GM19023 (cell line): ENCODE measurements at regions not wholly inside any gene's neighbourhood (a gene's known extent, or its start where the extent isn't known, plus 50 kb on each side); places are given as distances from the start of the nearest gene placed in this dataset.

Source experiments
- ATAC-seq: cut with Tn5 transposase; IDR thresholded peaks from one replicate; pipeline ENCODE4 v1.9.1; 2021; ENCODE audit warnings: mild to moderate bottlenecking, moderate library complexity; ENCODE audit not compliant: unreplicated experiment

- ATAC-seq: no peak
Measured at GRCh38 chr11:116644201-116644940, 128.4 kb downstream of the BUD13 start.

DNA sequence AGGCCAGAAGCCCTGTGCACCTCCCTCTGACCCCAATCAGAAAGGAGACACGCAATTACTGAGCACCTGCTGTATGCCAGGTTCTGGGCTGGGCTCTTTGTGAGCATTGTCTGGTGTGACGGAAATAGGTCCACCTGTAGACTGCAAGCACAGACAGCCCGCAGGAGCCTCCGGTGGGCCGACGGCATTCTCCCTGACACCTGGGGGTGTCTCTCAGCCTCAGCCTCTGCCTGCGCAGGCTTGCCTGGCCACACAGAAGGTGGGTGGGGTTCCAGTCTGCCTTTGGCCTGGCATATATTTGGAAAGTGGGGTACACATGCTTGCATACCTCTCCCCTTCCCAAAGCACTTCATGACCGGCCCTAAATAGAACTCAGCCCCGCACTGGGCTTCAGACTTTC, 129.3 kb downstream of the BUD13 start:
- no peak for ATAC-seq

DNA sequence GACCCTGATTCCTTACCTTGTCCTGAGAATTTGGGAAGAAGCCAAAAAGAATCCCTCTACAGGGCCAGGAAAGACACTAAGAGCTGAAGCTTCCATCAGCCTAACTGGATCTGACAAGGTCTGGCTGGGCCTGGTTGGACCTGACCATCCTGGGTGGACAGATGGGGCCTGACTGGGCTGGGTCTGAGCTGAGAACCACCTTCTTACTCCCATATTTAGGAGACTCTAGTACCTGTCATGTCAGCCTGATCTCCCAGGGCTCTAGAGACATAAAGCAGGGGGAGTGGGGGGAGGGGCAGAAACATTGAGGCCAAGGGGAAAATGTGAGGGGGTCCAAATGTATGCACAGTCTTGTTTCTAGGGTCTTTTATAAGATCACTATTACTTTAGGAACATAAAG, 129.9 kb downstream of the BUD13 start:
- ATAC-seq: no peak

GRCh38 chr11:116642481-116642880, 130.3 kb downstream of the BUD13 start:
- no peak for ATAC-seq

DNA sequence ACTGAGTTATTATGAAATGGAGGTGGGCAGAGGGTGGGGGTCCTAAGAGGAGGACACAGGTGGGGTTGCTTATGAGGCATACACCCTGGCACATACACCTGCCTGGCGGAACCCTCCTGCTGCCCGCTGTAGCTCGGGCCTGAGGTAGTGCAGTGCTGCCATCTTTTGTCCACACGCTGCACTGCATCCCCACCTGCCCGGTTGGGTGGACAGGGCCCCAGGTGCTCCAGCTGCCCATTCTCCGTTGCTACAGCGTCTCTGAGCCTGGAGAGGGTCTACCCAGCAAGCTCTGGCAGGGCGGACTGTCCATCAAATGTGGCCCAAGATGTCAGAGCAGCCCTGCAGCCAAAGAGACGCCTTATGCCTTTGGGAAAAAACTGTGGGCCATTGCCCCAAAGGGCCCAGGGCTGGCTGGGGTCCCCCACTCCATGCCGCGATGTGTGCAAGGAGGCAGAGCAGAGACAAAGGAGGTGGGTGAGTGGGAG, 131.2 kb downstream of the BUD13 start:
- ATAC-seq: peak; percentile 57

DNA sequence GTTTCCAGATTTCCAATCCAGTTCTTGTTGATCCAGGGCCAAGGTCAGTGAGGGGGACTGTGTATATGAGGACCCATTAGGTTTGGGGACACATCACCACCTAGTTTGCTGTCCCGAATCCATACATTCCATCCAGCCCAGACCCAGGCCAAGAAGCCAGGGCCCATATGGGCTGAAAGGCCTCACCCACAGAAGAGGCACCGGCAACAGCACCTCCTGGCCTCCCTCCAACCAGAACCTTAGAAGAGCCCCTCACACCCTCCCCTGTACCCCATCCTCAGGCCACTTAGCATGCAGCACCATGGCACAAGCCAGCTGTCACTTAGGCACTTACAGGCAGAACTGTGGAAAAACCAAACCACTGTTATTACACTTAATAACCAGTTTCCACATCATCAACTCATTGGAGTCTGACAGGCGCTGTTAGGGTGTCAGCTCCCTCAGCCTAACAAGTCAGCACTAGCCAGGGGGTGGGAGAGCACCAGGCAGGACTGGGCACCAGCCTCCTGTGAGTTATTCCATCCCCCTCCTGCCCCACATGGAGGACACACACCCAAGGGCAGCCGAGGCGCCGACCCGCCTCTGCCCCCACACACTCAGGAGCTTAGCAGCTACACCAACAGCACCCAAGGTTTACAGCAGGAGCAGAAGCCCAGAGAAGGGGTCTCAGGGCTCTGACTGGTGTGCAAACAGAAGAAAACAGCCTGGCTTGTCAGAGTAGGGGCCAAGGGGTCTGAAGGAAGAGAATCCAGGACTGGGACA, 132.0 kb downstream of the BUD13 start:
- no peak for ATAC-seq

GRCh38 chr11:116638463-116638862, 134.3 kb downstream of the BUD13 start:
- ATAC-seq: no peak

- ATAC-seq: no peak
Measured at GRCh38 chr11:116637766-116638165, 135.0 kb downstream of the BUD13 start.

DNA sequence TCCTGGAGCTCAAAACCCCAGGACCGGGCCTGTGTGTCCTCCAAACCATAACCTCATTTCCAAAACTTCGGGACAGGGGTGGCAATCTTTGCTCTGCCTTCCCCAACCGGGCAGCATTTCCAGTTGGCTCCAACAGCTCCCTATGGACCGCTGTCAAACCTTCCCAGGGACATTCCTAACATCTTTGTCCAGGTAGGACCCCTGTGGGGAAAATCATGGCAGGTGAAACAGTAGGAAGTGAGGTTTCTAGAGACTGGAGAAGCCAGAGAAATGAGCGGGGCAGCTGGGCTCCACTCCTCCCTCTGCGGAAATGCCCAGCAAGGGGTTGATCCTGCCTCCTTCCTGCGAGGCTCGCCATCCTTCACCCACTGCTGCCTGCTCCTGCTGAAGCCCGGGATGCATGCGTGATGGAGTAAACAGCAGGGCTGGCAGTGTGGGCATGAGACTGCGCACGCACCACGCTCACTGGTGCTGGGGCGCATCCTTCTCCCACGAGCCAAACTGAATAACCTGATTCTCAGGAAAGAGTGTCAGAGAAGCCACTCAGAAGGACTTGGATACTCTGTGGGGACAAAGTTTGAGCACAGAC, 136.4 kb downstream of the BUD13 start:
- ATAC-seq: no peak

DNA sequence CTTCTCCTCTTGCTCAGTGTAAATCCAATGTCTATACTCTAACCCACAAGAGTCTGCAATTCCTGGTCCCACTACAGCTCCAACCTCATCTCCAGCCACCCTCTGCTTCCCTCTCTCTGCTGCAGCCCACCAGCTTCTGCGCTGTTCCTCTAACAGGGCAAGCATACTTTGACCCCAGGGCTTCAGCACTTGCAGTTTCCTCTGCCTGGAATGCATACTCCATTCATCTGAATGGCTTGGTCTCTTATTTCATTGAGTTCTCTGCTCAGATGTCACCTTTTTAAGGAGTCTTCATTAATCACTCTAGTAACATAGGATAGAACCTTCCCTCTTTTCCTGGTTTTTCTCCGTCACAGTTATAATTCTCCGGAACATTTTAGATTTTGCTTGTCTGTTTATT, 141.6 kb downstream of the BUD13 start:
- no peak for ATAC-seq

GRCh38 chr11:116618461-116618860, 154.3 kb downstream of the BUD13 start:
- no peak for ATAC-seq

GRCh38 chr11:116615211-116615865, 157.4 kb downstream of the BUD13 start:
- no peak for ATAC-seq

DNA sequence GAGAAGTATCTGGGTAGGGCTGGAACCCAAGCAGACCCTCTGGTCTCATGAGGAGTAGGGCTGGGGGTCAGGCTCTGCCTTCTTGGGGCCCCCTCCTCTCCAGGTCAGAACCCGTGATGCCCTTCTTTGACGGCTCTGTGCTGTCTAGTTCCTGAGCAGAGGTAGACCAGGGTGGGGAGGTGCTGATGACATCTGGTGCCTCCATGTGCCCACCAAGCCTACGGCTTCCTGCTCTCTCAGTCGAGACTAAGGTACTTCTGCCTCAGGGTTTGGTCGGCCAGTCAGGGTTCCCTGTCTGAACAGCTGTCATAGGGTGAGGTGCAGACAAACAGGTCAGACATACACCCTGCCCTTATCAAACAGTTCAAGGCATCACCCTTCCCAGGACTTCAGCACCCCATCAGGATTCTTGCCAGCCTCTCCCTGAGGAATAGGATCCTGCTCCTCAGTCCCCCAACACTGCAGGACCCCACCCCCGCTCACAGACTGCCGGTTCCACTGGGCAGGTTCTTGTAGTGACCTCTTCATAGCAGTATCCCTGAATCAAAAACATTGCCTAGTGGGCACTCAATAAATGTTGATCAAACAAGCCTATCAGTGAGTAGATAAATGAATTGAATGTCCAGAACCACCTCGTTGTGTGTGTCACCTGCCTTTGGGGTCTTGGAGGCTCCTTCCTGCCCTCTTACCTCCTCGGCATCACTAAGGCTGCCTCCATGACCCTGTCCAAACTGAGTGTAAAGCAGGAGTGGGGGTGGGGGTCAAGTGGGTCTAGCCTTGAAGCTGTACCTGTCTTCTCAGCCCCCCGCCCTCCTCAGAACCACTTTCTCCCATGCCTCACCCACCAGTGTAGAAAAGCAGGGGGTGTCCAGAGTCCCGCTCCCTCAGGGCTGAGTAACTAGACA, 158.2 kb downstream of the BUD13 start:
- no peak for ATAC-seq

GRCh38 chr11:116613206-116613875, 159.4 kb downstream of the BUD13 start:
- ATAC-seq: no peak

GRCh38 chr11:116611998-116612620, 160.7 kb downstream of the BUD13 start:
- no peak for ATAC-seq

DNA sequence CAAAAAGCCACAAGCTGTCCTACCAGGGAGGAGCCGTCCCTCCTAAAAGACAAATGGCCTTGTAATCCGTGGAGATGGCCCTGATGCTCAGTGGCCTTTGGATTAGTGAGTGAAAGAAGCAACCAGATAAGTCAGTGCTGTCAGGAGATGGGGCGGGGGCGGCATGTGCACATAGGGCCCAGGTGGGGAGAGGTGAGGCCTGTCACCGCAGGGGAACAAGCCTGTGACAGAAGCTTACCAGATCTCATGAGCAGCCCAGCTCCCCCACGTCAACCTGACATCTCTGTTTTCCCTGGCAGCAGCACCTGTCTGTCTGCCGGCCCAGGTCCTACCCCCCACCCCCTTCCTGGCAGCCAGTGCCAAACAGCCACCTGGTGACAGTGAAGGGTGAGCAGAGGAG, 162.6 kb downstream of the BUD13 start:
- no peak for ATAC-seq

DNA sequence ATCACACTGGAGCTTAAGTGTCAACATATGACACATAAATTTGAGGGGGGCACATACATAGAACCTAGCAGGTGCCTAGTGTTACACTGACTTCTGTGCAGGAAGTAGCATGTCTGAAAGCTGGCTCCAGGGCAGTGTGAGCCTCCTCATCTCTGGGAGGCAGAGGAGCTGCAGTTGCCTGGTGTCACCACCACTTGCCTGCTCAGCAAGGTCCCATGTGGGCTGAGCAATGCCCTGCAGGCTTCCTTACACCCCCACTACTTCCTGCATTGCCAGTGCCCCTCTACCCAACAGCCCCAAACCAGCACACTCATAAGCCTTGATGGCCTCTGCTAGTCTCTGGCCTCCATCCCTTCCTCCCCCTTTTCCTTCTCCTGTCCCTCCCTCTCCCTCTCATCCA, 165.8 kb downstream of the BUD13 start:
- no peak for ATAC-seq

DNA sequence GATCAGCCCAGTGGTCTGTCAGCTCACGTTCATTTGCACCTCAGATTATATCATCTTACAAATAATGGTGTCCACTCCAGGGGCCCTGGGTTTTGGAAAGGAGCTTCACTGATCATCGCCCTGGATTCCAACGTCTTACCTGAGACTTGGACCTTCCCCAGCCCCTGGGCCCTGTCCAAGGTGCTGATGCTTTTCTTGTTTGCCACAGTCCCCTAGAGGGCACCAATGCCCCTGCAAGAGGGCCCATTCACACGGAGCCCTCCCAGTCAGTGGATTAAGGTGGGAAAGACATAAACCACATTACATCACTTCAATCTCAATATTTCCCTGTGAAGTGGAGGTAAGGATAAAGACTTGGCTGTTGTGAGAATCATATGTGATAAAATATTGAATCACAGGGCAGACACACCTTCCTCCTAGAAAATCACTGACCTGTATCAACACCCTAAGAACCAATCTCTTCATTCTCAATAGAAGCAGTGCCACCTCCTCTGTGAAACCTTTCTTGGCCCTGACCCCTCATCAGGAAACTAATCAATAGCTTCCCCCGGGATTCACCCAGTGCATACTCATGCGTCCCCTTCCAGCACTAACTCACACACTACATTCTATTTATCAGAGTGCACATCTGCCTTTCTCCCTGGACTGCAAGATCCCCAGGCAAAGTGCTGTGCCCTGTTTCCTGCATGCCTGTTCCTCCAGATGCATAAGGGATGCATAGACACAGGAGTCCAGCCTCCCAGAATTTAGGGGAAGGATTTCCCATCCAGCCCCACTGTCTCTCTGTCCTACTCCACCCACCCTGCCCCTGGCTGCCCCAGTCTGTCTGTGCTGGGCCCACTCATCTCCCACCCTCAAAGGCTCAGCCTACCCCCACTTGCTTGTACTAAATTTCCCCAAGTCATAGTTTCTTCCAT, 167.0 kb downstream of the BUD13 start:
- no peak for ATAC-seq
